GM12878 (cell line): ENCODE measurements at regions not wholly inside any gene's neighbourhood (a gene's known extent, or its start where the extent isn't known, plus 50 kb on each side); places are given as distances from the start of the nearest gene placed in this dataset.

Source experiments
- ATAC-seq: fragments of 200-7000 bp; cut with Tn5 transposase; 3 replicates; pipeline ENCODE4 v1.9.1; 2020; ENCODE audit warnings: mild to moderate bottlenecking, moderate library complexity
- BruUV-seq: library from RNA; stranded (reverse); fragments of 400-500 nt; replicated peaks from 2 replicates; lab custom pipeline; 2021; lab: Mats Ljungman, UMichigan
- CTCF ChIA-PET: fragments of 300-600 bp; sonication (Branson Sonifier 250); formaldehyde crosslinking; extraction: SDS; loops from one replicate; lab custom pipeline; 2021; ENCODE audit warnings: inconsistent platforms; lab: Yijun Ruan, JAX
- POLR2A ChIA-PET: fragments of 350-600 bp; formaldehyde crosslinking; extraction: SDS; loops from one replicate; lab custom pipeline; 2021; ENCODE audit warnings: inconsistent platforms; lab: Charles Lee
- RAD21 ChIA-PET: fragments of 300-600 bp; sonication (Branson Sonifier 250); formaldehyde crosslinking; loops from one replicate; lab custom pipeline; 2023; ENCODE audit warnings: antibody characterized with exemption; ENCODE audit not compliant: unreplicated experiment; lab: Charles Lee
- SMC1A ChIA-PET: fragments of 300-600 bp; sonication (Branson Sonifier 250); formaldehyde crosslinking; loops from one replicate; lab custom pipeline; 2023; ENCODE audit not compliant: unreplicated experiment, uncharacterized antibody; lab: Charles Lee
- DNase-seq: peaks from one replicate; pipeline ENCODE4 v3.0.0-alpha.2; 2011; ENCODE audit warnings: low read depth, low spot score
- FAIRE-seq: peaks from 3 replicates; lab custom pipeline; 2011; peaks lifted over from hg19 to GRCh38; lab: Jason Lieb, UNC
- H2AFZ ChIP-seq: 2 replicates; pipeline ENCODE4 v1.6.0; 2011; ENCODE audit warnings: low read depth, low read length, control low read depth; ENCODE audit not compliant: control insufficient read depth
- H3K27ac ChIP-seq: 2 replicates; pipeline ENCODE4 v1.5.1; 2011; ENCODE audit warnings: control low read depth; ENCODE audit not compliant: control insufficient read depth, insufficient read depth
- H3K27me3 ChIP-seq, 2 experiments: replicated peaks in 1 of 2; 2 replicates each; pipeline versions ENCODE4 v1.6.0 to v1.6.1; 2011; ENCODE audit warnings: low read length in 1 of 2; ENCODE audit not compliant: control insufficient read depth in 2 of 2, insufficient read depth in 2 of 2
- H3K36me3 ChIP-seq, 2 experiments: 2 replicates each; pipeline ENCODE4 v1.5.1; 2011; ENCODE audit warnings: low read length in 1 of 2; ENCODE audit not compliant: control insufficient read depth in 2 of 2, insufficient read depth in 2 of 2
- H3K4me1 ChIP-seq: 2 replicates; pipeline ENCODE4 v1.6.1; 2011; ENCODE audit warnings: mild to moderate bottlenecking, low read length, moderate library complexity, mixed read lengths; ENCODE audit not compliant: control insufficient read depth, insufficient read depth
- H3K4me2 ChIP-seq: 2 replicates; pipeline ENCODE4 v1.6.0; 2011; ENCODE audit warnings: control low read depth; ENCODE audit not compliant: control insufficient read depth, insufficient read depth
- H3K4me3 ChIP-seq: fragments of 200-600 bp; sonication (generic); 2 replicates; pipeline ENCODE4 v1.5.1; 2016
- H3K79me2 ChIP-seq: 2 replicates; pipeline ENCODE4 v1.6.0; 2011; ENCODE audit warnings: low read length; ENCODE audit not compliant: control insufficient read depth, insufficient read depth
- H3K9ac ChIP-seq: 2 replicates; pipeline ENCODE4 v1.8.0; 2011; ENCODE audit warnings: low read length, control low read depth, mixed read lengths; ENCODE audit not compliant: control insufficient read depth, insufficient read depth
- H3K9me3 ChIP-seq: replicated peaks from 3 replicates; pipeline ENCODE4 v1.5.1; 2011; ENCODE audit warnings: mild to moderate bottlenecking, low read length; ENCODE audit not compliant: control insufficient read depth, insufficient read depth
- H4K20me1 ChIP-seq: 2 replicates; pipeline ENCODE4 v1.6.0; 2011; ENCODE audit not compliant: control insufficient read depth, insufficient read depth
- BCL3 ChIP-seq: IDR thresholded peaks from 2 replicates; pipeline ENCODE4 v1.6.1; 2011; ENCODE audit warnings: borderline replicate concordance, low read depth, mild to moderate bottlenecking, moderate library complexity, low read length; ENCODE audit not compliant: insufficient read depth, poor library complexity, severe bottlenecking
- HSF1 ChIP-seq: fragments of 150-350 bp; IDR thresholded peaks from 2 replicates; pipeline ENCODE4 v1.6.1; 2014; ENCODE audit warnings: mild to moderate bottlenecking, low read depth, low read length
- JUNB ChIP-seq: IDR thresholded peaks from 2 replicates; pipeline ENCODE4 v1.6.1; 2016; ENCODE audit warnings: antibody characterized with exemption, mild to moderate bottlenecking
- PKNOX1 ChIP-seq: fragments of 450-650 bp; IDR thresholded peaks from 2 replicates; pipeline ENCODE4 v1.6.1; 2016; ENCODE audit warnings: mild to moderate bottlenecking
- RFX5 ChIP-seq: IDR thresholded peaks from 2 replicates; pipeline ENCODE4 v1.6.1; 2011; ENCODE audit warnings: low read depth, low read length, improper control_type of control experiment
- ZBTB33 ChIP-seq: fragments of 450-650 bp; IDR thresholded peaks from 2 replicates; pipeline ENCODE4 v1.6.1; 2017; ENCODE audit warnings: mild to moderate bottlenecking
- ZNF384 ChIP-seq: IDR thresholded peaks from 2 replicates; pipeline ENCODE4 v1.6.1; 2012; ENCODE audit warnings: low read depth, mild to moderate bottlenecking, low read length, improper control_type of control experiment, borderline replicate concordance
- ZZZ3 ChIP-seq: IDR thresholded peaks from 2 replicates; pipeline ENCODE4 v1.6.1; 2011; ENCODE audit warnings: low read depth; ENCODE audit not compliant: control insufficient read depth, insufficient read length
- WGBS: methylation state at CpG from one replicate; pipeline ENCODE4 v1.1.6; 2016; ENCODE audit warnings: low lambda C conversion rate; ENCODE audit not compliant: insufficient replicate concordance, insufficient coverage; ENCODE audit errors: missing lambda C conversion rate; 5-methylcytosine and 5-hydroxymethylcytosine counted together
- in situ Hi-C: fragments of 300-500 bp; cut with MboI; formaldehyde crosslinking; loops from 9 replicates; pipeline ENCODE4 v1.14.3; 2018; ENCODE audit warnings: mixed read lengths
- intact Hi-C: fragments of 100-400 bp; cut with micrococcal nuclease; formaldehyde crosslinking; loops from one replicate; pipeline ENCODE4 v1.14.2; 2022; ENCODE audit not compliant: unreplicated experiment

GRCh38 chr2:219887870-219888269 is 260.4 kb downstream of the SLC4A3 start:
- no peaks in the 10 kb centered on the region for H3K27me3 ChIP-seq
- intact Hi-C loops (no loop called here), in situ Hi-C loops (no loop called here)
- no TSS peak for BruUV-seq
- H3K9ac ChIP-seq = no peak overlapping the region
- no peak overlapping the region for H2AFZ ChIP-seq
- H3K36me3 ChIP-seq = no peaks in the 10 kb centered on the region
- H3K27ac ChIP-seq = no peak overlapping the region
- no peak for FAIRE-seq
- WGBS = 16% methylated on average over 4 of the region's 4 CpGs
- POLR2A ChIA-PET = no interaction called here
- no peaks in the 10 kb centered on the region for H3K79me2 ChIP-seq
- H3K4me3 ChIP-seq = no peak overlapping the region
- no peak for DNase-seq
- no peaks in the 10 kb centered on the region for H3K4me1 ChIP-seq
- H3K9me3 ChIP-seq = no peaks in the 10 kb centered on the region
- SMC1A ChIA-PET = no interaction called here
- RAD21 ChIA-PET = no interaction called here
- H4K20me1 ChIP-seq = no peaks in the 10 kb centered on the region
- CTCF ChIA-PET = interaction anchor here (0.5 kb wide), 1 partner anchor 1812 kb away, joined by 3 read pairs; no protein-coding TSS in a partner anchor
- peak; percentile 54 for ATAC-seq
- no peak overlapping the region for H3K4me2 ChIP-seq
- TF ChIP-seq JUNB (peak; percentile 32), BCL3 (no peak), ZBTB33 (no peak), RFX5 (peak; percentile 69; the same call in 1 of the 2 replicates), ZNF384 (no peak), PKNOX1 (no peak), HSF1 (no peak), ZZZ3 (no peak)
- TF ChIP-seq, all 136 proteins: peak for 2
